Neural progenitor cell (in vitro differentiated cells): ENCODE measurements at regions not wholly inside any gene's neighbourhood (a gene's known extent, or its start where the extent isn't known, plus 50 kb on each side); places are given as distances from the start of the nearest gene placed in this dataset.

Source experiments
- DNase-seq: peaks from one replicate; pipeline ENCODE4 v3.0.0-alpha.2; 2016; ENCODE audit warnings: low spot score
- H2AFZ ChIP-seq: fragments of 200-600 bp; sonication (generic); replicated peaks from 2 replicates; pipeline ENCODE4 v1.6.1; 2016; ENCODE audit warnings: antibody characterized with exemption
- H3F3A ChIP-seq: fragments of 200-600 bp; sonication (generic); 2 replicates; pipeline ENCODE4 v1.6.1; 2016; ENCODE audit warnings: antibody characterized with exemption, low read depth
- H3K27ac ChIP-seq: fragments of 200-600 bp; sonication (generic); 2 replicates; pipeline ENCODE4 v1.5.1; 2016; ENCODE audit warnings: mild to moderate bottlenecking
- H3K27me3 ChIP-seq: fragments of 200-600 bp; sonication (generic); 2 replicates; pipeline ENCODE4 v1.6.1; 2016; ENCODE audit warnings: mild to moderate bottlenecking, moderate library complexity
- H3K36me3 ChIP-seq: fragments of 200-600 bp; sonication (generic); 2 replicates; pipeline ENCODE4 v1.5.1; 2016
- H3K4me1 ChIP-seq: fragments of 200-600 bp; sonication (generic); 2 replicates; pipeline ENCODE4 v1.6.1; 2016; ENCODE audit warnings: mixed run types
- H3K4me2 ChIP-seq: fragments of 200-600 bp; sonication (generic); 2 replicates; pipeline ENCODE4 v1.6.1; 2016
- H3K4me3 ChIP-seq: fragments of 200-600 bp; sonication (generic); 2 replicates; pipeline ENCODE4 v1.5.1; 2016
- H3K79me2 ChIP-seq: fragments of 200-600 bp; sonication (generic); 2 replicates; pipeline ENCODE4 v1.6.1; 2016; ENCODE audit warnings: low read depth
- H3K9ac ChIP-seq: fragments of 200-600 bp; sonication (generic); 2 replicates; pipeline ENCODE4 v1.6.1; 2016
- H3K9me3 ChIP-seq: fragments of 200-600 bp; sonication (generic); 2 replicates; pipeline ENCODE4 v1.5.1; 2016; ENCODE audit warnings: low read depth
- H4K20me1 ChIP-seq: fragments of 200-600 bp; sonication (generic); 2 replicates; pipeline ENCODE4 v1.6.1; 2016; ENCODE audit warnings: low read depth
- H3K27ac Mint-ChIP-seq: 3 replicates; pipeline ENCODE4 v1.8.0; 2021; ENCODE audit warnings: mixed read lengths
- H3K27me3 Mint-ChIP-seq: 2 replicates; pipeline ENCODE4 v1.8.0; 2022; ENCODE audit warnings: low read depth, mild to moderate bottlenecking, inconsistent platforms, moderate library complexity, mixed read lengths; ENCODE audit not compliant: insufficient read depth
- H3K36me3 Mint-ChIP-seq: 3 replicates; pipeline ENCODE4 v1.8.0; 2021; ENCODE audit warnings: mixed read lengths
- H3K4me1 Mint-ChIP-seq: 3 replicates; pipeline ENCODE4 v1.8.0; 2021; ENCODE audit warnings: mixed read lengths
- H3K4me3 Mint-ChIP-seq: 3 replicates; pipeline ENCODE4 v1.8.0; 2021; ENCODE audit warnings: mild to moderate bottlenecking, moderate library complexity, mixed read lengths
- H3K9me3 Mint-ChIP-seq: 3 replicates; pipeline ENCODE4 v1.8.0; 2020; ENCODE audit warnings: mixed read lengths
- EZH2 ChIP-seq: fragments of 200-600 bp; sonication (generic); IDR thresholded peaks from 2 replicates; pipeline ENCODE4 v1.6.1; 2017; ENCODE audit warnings: antibody characterized with exemption, mild to moderate bottlenecking, moderate library complexity
- EZH2phosphoT487 ChIP-seq: fragments of 200-600 bp; sonication (generic); IDR thresholded peaks from 2 replicates; pipeline ENCODE4 v1.6.1; 2017; ENCODE audit warnings: antibody characterized with exemption
- TF ChIP-seq, protein P1 (sequence below): fragments of 200-600 bp; sonication (generic); IDR thresholded peaks from 2 replicates; pipeline ENCODE4 v1.5.1; 2017; ENCODE audit warnings: antibody characterized with exemption, mild to moderate bottlenecking

DNA sequence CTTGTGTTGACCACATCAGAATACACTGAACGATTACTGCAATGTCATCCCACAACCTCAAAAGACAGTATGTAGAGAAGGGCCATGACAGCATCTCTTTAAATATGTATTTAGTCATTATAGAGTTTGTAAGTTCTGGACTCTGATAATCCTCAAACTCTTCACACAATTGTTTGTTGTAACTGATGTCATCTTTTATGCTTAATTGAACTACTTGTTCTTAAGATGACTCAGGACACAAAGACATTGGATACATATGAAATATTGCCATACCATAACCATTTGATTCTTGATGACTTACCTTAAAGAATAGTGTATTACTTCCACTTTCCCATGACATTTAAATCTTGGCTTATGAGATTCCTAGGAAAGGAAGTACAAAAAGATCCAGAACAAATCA, 347.6 kb downstream of the KLF5 start:
- Mint-ChIP-seq H3K4me3 (no peak overlapping the region), H3K27ac (no peak overlapping the region), H3K9me3 (no peaks in the 10 kb centered on the region), H3K36me3 (no peaks in the 10 kb centered on the region), H3K27me3 (no peaks in the 10 kb centered on the region), H3K4me1 (no peaks in the 10 kb centered on the region)
- Histone ChIP-seq H3K9ac (no peak overlapping the region), H3K79me2 (no peaks in the 10 kb centered on the region), H2AFZ (no peak overlapping the region), H4K20me1 (no peaks in the 10 kb centered on the region), H3K27ac (no peak overlapping the region), H3K36me3 (no peaks in the 10 kb centered on the region), H3K4me3 (no peak overlapping the region), H3F3A (no peaks in the 10 kb centered on the region), H3K4me1 (no peaks in the 10 kb centered on the region), H3K9me3 (no peaks in the 10 kb centered on the region), H3K4me2 (no peak overlapping the region), H3K27me3 (no peaks in the 10 kb centered on the region)
- DNase-seq: no peak
- TF ChIP-seq, protein P1, sequence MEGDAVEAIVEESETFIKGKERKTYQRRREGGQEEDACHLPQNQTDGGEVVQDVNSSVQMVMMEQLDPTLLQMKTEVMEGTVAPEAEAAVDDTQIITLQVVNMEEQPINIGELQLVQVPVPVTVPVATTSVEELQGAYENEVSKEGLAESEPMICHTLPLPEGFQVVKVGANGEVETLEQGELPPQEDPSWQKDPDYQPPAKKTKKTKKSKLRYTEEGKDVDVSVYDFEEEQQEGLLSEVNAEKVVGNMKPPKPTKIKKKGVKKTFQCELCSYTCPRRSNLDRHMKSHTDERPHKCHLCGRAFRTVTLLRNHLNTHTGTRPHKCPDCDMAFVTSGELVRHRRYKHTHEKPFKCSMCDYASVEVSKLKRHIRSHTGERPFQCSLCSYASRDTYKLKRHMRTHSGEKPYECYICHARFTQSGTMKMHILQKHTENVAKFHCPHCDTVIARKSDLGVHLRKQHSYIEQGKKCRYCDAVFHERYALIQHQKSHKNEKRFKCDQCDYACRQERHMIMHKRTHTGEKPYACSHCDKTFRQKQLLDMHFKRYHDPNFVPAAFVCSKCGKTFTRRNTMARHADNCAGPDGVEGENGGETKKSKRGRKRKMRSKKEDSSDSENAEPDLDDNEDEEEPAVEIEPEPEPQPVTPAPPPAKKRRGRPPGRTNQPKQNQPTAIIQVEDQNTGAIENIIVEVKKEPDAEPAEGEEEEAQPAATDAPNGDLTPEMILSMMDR: no peak
- TF ChIP-seq EZH2phosphoT487: no peak
- no peak for TF ChIP-seq EZH2

DNA sequence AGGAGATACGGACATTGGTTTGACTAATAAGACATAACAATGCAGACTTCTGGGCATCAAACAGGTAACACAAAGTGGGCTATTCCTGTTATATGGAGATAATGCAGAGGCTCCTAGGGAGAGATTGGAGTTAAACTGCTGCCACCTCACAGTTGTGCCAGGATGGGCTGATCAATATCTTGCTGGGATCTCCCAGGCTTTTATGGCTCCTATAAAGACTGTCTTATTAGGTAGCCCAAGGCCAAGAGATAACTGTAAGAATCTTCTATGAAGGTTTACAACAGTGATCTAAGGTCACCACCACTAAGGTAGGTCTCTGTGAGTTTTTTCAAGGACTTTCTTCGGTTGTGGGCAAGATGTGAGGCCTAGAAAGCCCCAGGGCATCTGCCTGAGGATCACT, 345.8 kb downstream of the KLF5 start:
- no peak overlapping the region for H3K27ac ChIP-seq
- no peaks in the 10 kb centered on the region for H3K79me2 ChIP-seq
- H3K4me3 Mint-ChIP-seq: no peak overlapping the region
- no peak for DNase-seq
- H3K36me3 Mint-ChIP-seq: no peaks in the 10 kb centered on the region
- H3K27ac Mint-ChIP-seq: no peak overlapping the region
- H3K4me1 Mint-ChIP-seq: no peaks in the 10 kb centered on the region
- no peak overlapping the region for H2AFZ ChIP-seq
- H3K4me2 ChIP-seq: no peak overlapping the region
- no peaks in the 10 kb centered on the region for H3K36me3 ChIP-seq
- H3K9ac ChIP-seq: no peak overlapping the region
- H3K4me1 ChIP-seq: no peaks in the 10 kb centered on the region
- no peak for TF ChIP-seq EZH2
- TF ChIP-seq, protein P1: no peak
- TF ChIP-seq EZH2phosphoT487: no peak
- no peaks in the 10 kb centered on the region for H3K9me3 ChIP-seq
- no peaks in the 10 kb centered on the region for H3K9me3 Mint-ChIP-seq
- no peaks in the 10 kb centered on the region for H3F3A ChIP-seq
- H3K27me3 ChIP-seq: no peaks in the 10 kb centered on the region
- no peaks in the 10 kb centered on the region for H3K27me3 Mint-ChIP-seq
- H3K4me3 ChIP-seq: no peak overlapping the region
- H4K20me1 ChIP-seq: no peaks in the 10 kb centered on the region

DNA sequence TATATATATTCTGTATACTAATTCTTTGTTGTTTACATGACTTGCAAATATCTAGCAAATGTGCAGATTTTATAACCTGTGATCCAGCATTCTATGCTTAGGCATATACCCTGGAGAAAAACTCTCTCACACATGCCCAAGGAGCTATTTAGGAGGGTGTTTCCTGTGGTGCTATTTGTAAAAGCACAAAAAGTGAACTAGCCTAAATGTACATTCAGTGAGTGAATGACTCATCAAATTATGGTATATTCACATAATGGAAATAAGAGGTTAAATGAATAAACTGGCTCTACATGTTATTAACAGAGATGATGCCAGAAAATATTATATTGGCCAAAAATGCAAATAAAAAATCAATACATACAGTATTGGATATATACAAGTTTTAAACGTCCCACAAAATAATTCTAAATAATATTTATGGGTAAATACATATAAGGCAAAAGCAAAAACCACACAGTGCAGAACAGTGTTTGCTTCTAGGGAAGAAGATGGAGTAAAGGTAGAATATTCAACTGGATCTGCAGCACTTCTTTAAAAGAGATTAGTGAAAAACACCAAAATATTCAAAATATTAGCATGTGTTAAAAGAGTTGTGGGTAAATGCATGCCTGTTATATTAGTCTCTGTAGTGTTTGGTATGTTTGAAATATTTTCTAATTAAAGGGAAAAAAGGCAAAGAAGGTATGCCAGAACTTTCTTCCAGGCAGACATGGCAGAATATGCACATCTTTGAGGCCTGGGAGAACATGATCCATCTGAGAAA, 344.7 kb downstream of the KLF5 start:
- Histone ChIP-seq H3K36me3 (no peaks in the 10 kb centered on the region), H3K27ac (no peak overlapping the region), H3F3A (no peaks in the 10 kb centered on the region), H3K4me2 (no peak overlapping the region), H3K4me1 (no peaks in the 10 kb centered on the region), H3K79me2 (no peaks in the 10 kb centered on the region), H3K4me3 (no peak overlapping the region), H4K20me1 (no peaks in the 10 kb centered on the region), H3K27me3 (no peaks in the 10 kb centered on the region), H3K9me3 (no peaks in the 10 kb centered on the region), H3K9ac (no peak overlapping the region), H2AFZ (no peak overlapping the region)
- TF ChIP-seq EZH2 (no peak), EZH2phosphoT487 (no peak)
- TF ChIP-seq, protein P1: no peak
- H3K27me3 Mint-ChIP-seq: no peaks in the 10 kb centered on the region
- no peak overlapping the region for H3K4me3 Mint-ChIP-seq
- no peak for DNase-seq
- H3K27ac Mint-ChIP-seq: no peak overlapping the region
- H3K9me3 Mint-ChIP-seq: no peaks in the 10 kb centered on the region
- H3K36me3 Mint-ChIP-seq: no peaks in the 10 kb centered on the region
- no peaks in the 10 kb centered on the region for H3K4me1 Mint-ChIP-seq
